Kidney epithelial cell (primary cell): ENCODE measurements at regions not wholly inside any gene's neighbourhood (a gene's known extent, or its start where the extent isn't known, plus 50 kb on each side); places are given as distances from the start of the nearest gene placed in this dataset.

Experiments used
- DNase-seq: peaks from one replicate; pipeline ENCODE4 v3.0.0-alpha.2; 2010; ENCODE audit warnings: low read depth
- H3K27me3 ChIP-seq: 2 replicates; pipeline ENCODE4 v1.6.0; 2011; ENCODE audit warnings: low read length; ENCODE audit not compliant: control insufficient read depth, insufficient read depth
- H3K36me3 ChIP-seq: 2 replicates; pipeline ENCODE4 v1.5.1; 2011; ENCODE audit warnings: low read length; ENCODE audit not compliant: control insufficient read depth, insufficient read depth
- H3K4me3 ChIP-seq: 2 replicates; pipeline ENCODE4 v1.5.1; 2011; ENCODE audit warnings: low read depth, mild to moderate bottlenecking, control low read depth, low read length
- CTCF ChIP-seq: IDR thresholded peaks from 2 replicates; pipeline ENCODE4 v1.5.1; 2011; ENCODE audit warnings: mild to moderate bottlenecking, moderate library complexity, low read length, control low read depth, inconsistent platforms; ENCODE audit not compliant: insufficient read depth, poor library complexity, severe bottlenecking

GRCh38 chr7:33815336-33815735 lies 90.0 kb upstream of the BMPER start:
- no peaks in the 10 kb centered on the region for H3K36me3 ChIP-seq
- TF ChIP-seq CTCF: no peak
- H3K27me3 ChIP-seq: no peaks in the 10 kb centered on the region
- DNase-seq: no peak
- H3K4me3 ChIP-seq: no peak overlapping the region

DNA sequence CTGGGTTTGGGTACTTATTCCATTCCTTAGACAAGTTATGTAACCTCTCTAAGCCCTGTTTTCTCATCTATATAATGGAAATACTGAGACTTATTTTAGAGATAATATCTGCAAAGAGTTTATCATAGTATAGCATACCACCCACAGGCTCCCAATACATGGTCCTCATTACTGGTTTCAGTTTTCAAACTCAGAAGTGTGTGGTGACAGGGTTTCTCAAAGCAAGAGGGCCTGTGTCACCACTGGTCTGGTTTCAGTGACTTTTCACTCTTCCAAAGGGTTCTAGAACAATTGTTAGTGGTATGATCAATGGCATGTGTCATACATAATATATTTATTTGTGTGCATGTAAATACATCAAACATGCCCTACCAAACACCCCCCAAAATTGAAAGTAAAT lies 89.2 kb upstream of the BMPER start:
- DNase-seq: no peak
- Histone ChIP-seq H3K27me3 (no peaks in the 10 kb centered on the region), H3K4me3 (no peak overlapping the region), H3K36me3 (no peaks in the 10 kb centered on the region)
- no peak for TF ChIP-seq CTCF

- Histone ChIP-seq H3K4me3 (no peak overlapping the region), H3K36me3 (no peaks in the 10 kb centered on the region), H3K27me3 (no peaks in the 10 kb centered on the region)
- no peak for DNase-seq
- no peak for TF ChIP-seq CTCF
Observed at GRCh38 chr7:33819658-33820057, 85.7 kb upstream of the BMPER start.

- Histone ChIP-seq H3K4me3 (no peak overlapping the region), H3K36me3 (no peaks in the 10 kb centered on the region), H3K27me3 (no peaks in the 10 kb centered on the region)
- TF ChIP-seq CTCF: no peak
- no peak for DNase-seq
Observed at GRCh38 chr7:33820206-33820605, 85.1 kb upstream of the BMPER start.

- H3K4me3 ChIP-seq: no peak overlapping the region
- H3K27me3 ChIP-seq: no peaks in the 10 kb centered on the region
- no peak for DNase-seq
- no peaks in the 10 kb centered on the region for H3K36me3 ChIP-seq
- TF ChIP-seq CTCF: no peak
Observed at GRCh38 chr7:33821970-33822369, 83.4 kb upstream of the BMPER start.

GRCh38 chr7:33823913-33824312 lies 81.4 kb upstream of the BMPER start:
- Histone ChIP-seq H3K4me3 (no peak overlapping the region), H3K36me3 (no peaks in the 10 kb centered on the region), H3K27me3 (no peaks in the 10 kb centered on the region)
- TF ChIP-seq CTCF: no peak
- DNase-seq: no peak
